GM19438 (cell line): ENCODE measurements at regions not wholly inside any gene's neighbourhood (a gene's known extent, or its start where the extent isn't known, plus 50 kb on each side); places are given as distances from the start of the nearest gene placed in this dataset.
"Not testable (repeated sequence)": the region's sequence is repeated elsewhere in the genome, so short reads cannot be mapped to it uniquely, and the experiment has no call there.

Source experiments
- ATAC-seq: cut with Tn5 transposase; IDR thresholded peaks from one replicate; pipeline ENCODE4 v1.9.1; 2021; ENCODE audit warnings: low read depth; ENCODE audit not compliant: unreplicated experiment

DNA sequence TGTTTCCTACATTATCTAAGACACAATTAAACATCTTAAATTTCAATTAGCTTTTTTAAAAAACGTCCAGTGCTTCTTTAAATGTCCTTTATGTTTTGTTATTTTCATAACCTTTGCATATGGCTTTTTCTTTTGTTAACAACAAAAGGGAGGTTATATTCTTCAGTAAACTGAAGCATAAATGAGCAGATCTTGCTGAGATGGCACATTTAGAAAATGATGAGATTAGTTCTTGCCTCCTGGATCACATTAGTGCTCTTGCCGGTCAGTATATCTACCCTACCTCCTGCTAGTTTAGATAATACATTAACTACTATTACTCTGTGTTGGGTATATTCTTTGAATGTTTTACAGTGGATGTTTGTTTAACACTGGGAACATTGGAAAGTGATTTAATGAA lies 126.1 kb downstream of the DISP1 start:
- no peak for ATAC-seq

DNA sequence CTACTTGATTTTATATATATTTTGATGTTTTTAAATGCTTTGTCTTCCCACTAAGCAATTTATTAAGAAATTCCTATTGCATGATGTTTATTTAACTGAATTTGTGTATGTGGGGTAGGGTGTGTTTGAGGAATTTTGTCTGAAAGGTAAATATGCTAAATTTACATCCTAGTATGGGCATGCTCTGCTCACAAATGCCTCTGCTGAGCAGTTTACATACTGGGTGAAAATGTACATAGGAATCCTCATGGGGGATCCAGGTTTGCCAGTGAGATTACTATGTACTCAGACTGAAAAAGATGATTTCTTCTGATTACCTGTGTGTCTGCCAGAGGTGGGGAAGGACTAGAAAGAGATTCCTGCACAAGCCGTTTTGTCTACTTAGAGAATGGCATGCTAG lies 126.6 kb downstream of the DISP1 start:
- no peak for ATAC-seq

DNA sequence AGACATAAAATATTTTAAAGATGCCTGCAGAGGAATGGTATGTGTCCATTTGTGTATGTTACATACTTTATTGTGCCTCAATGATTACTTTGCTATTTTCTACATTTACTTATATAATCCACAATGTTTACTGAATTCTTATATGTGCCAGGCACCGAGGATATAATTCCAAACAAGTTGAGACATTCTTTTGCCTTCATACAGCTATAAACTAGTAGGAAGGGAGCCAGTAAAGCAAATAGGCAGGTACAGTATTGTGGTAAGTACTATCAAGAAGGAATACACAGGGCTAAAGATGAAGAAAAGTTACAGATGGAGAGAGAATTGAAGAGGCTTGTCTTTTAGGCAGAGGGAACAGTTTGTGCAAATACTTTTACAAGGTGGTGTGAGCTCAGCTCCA lies 131.6 kb downstream of the DISP1 start:
- ATAC-seq, result no peak

- ATAC-seq, result no peak
Measured at GRCh38 chr1:222948079-222948478, 133.2 kb downstream of the DISP1 start.

DNA sequence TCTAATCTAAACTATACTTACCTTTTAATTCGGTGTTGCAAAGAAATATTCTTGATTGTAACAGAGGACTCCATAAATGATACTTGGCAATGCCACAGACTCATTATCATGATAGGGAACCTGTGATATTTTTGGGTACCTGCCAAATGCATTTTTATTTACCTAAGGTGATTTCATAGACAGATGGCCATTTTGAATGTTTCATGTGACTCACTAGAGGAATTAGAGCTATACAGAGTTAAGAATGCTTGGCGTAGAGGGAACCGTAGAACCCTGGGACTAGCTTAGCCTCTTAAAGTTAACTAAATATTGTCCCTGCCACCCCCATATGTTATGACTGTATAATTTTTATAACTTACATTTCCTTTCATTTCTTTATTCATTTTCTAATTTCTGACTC lies 136.1 kb downstream of the DISP1 start:
- no peak for ATAC-seq

DNA sequence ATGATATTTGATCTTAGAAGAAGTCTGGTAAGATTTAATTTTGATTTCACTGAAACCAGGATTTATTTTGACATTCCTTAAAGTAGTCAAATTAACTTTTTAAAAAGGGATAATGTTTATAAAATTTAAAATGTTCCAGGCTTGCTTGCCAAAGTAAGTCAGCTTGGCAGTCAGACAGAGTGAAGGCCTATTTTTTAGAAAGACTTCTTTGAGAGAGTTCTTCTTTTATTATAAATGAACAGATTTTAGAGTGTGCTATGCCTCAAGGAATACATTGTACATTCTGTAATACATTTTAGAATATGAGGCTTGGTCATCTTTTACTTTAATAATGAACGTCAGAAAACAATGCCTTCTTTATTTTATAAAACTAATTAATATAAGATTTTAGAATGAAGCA lies 138.7 kb downstream of the DISP1 start:
- ATAC-seq, result no peak

GRCh38 chr1:222955964-222956363 lies 141.1 kb downstream of the DISP1 start:
- ATAC-seq, result no peak

DNA sequence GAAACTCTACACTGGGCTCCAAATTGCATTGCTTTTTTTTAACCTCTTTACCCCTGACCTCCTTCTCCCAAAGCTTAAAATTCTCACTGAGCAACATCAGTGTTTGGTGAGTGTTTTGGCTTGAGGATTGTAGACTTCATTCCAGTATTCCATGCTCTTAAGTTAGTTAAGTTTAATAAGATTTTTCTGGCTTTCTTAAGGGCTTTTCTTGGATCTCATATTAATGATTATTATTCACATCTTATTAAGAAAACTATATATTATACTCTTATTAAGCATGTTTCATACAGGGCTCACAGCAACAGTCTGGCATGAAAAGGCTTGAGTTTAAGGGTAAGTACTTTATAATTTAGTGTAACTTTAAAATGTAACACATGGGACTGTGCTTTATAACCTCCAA lies 141.8 kb downstream of the DISP1 start:
- ATAC-seq, result no peak

DNA sequence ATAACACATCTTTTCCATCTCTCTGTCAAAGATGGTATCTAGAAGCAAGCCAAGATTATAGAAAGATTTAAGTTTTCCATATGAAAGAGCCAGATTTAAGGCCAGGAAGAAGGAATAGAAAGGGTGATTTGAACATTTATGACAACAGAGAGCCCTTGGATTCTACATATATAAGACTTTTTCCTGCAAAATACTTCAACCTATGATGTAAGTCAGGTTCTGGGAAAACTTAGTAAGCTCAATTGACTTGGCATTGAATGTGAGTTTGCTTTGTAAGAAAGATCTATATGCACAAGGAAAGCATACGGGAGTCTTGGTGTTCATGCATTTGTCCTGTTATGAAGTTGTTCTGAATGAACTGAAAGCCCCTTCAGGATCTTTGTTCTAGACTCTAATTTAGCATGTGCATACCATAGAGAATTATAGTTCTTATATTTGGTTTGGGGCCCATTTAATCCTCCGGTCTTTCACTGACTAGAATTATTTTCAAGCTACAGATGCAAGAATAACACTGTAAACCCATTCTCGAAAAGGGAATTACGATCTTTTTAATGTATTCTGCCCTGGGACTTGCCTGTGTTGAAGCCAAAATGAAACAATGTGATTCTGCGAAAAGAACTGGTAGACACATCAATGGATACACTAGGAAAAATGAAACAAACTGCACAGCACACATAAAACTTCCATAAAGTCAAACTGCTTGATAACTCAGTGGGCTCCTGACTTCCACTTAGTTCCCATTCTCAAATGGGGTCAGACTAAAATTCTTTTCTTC lies 152.8 kb downstream of the DISP1 start:
- no peak for ATAC-seq

DNA sequence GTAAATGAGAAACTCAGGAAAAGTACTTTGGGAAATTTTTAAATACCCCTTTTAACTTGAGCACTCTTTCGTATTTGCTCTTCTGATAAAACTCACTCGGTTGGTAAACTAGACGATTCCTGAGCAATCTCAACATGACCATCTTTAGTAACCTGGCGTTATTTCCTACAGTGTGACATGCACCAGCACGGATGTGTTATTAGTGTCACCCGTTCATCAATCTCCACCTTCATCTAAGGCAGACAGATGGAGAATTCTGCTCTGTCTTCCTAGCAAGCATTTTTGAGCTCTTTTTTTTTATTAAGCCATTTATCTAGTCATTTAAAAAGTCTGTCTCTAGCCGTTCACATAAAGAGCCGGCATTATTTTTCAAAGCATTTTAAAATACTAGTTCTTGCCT lies 155.2 kb downstream of the DISP1 start:
- no peak for ATAC-seq

DNA sequence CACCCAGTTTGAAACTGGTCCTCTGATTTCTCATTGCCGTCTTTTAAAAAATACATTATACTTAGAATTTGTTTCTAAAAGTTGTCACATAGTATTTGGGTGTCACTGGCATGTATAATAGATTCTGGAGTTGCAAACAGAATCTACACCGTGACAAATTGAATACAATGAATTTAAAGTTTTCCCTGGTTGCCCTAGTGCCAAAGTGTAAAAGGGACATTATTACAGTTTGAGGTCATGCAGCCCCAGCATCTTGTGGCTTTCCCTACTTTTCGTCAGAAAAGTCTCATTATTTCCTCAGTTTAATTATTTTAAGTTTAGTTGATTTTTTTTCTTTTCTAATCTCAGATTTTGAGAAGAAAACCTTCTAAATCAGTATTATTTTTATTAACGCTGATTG lies 155.9 kb downstream of the DISP1 start:
- ATAC-seq, result no peak

DNA sequence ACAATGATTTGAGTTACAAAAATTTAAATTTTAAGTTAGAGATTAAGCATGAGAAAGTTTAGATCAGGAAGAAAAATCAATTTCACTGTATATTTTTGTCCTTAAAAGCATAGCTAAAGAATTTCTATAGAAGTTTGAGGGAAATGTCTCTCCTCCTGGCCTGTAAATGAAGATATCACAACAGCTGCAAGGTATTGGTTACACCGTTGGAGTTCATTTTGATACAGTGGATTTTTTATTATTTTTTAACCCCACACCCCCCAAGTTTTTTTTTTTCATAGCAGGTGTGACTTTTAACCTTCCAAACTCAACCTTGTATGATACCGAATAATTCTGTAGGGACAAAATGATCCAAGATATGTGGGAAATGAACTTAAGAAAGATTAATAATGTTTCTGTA lies 156.3 kb downstream of the DISP1 start:
- ATAC-seq, result no peak

DNA sequence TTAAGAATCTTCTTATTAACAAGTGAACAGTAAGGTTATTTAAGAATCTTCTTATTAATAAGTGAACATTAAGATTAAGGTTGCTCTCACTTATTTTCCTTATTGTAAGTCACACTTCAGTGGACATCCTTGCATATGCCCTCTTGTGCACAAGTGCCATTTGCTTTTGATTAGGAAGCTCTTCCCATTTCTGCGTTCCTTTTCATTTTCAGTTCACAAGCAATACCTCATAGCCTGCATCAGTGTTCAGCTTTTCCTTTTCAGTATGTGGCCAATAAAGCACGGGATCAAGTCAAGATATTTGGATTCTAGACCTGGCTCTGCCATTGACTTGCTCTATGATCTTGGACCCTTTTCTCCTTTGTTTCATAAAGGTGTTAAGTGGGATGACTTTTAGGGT lies 158.7 kb downstream of the DISP1 start:
- ATAC-seq, result no peak

GRCh38 chr1:222974496-222974895 lies 159.7 kb downstream of the DISP1 start:
- ATAC-seq, result no peak

- ATAC-seq, result no peak
Measured at GRCh38 chr1:222975472-222976122, 160.8 kb downstream of the DISP1 start.

GRCh38 chr1:222976453-222976852 lies 161.6 kb downstream of the DISP1 start:
- ATAC-seq, result no peak

DNA sequence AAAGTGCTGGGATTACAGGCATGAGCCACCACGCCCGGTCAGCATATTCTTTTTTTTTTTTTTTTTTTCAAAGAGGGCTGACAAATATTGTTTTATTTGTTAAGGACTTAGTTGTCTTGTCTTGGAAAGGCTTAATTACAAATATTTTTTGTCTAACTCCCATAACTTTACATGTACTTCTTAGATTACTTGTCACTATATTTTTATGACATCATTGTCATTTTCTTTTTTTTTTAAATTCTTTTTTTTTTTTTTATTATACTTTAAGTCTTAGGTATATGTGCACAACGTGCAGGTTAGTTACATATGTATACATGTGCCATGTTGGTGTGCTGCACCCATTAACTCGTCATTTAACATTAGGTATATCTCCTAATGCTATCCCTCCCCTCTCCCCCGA lies 162.5 kb downstream of the DISP1 start:
- not testable (repeated sequence) for ATAC-seq

DNA sequence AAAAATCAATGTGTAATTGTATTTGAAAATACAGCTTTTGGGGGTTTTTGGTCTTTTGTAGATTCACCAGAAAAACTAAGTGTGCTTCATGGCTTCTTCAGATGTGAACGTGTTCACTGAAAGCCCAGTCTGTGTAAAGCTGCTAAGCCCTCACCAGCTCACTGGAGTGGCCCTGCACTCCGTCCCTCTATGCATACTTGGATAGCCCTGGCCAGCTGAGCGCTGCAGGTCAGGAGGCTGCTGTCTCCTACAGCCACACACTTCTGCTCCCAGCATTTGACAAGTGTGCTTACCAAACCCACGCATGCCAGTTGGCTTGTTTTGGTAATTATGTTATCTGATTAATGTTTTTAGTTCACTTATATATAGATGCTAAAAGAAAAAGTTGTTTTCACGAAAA lies 163.5 kb downstream of the TLR5 start:
- ATAC-seq, result no peak

- ATAC-seq, result no peak
Measured at GRCh38 chr1:222987674-222988076, 155.4 kb downstream of the TLR5 start.

- no peak for ATAC-seq
Measured at GRCh38 chr1:222989443-222989842, 153.6 kb downstream of the TLR5 start.

- no peak for ATAC-seq
Measured at GRCh38 chr1:222991177-222991576, 151.9 kb downstream of the TLR5 start.

DNA sequence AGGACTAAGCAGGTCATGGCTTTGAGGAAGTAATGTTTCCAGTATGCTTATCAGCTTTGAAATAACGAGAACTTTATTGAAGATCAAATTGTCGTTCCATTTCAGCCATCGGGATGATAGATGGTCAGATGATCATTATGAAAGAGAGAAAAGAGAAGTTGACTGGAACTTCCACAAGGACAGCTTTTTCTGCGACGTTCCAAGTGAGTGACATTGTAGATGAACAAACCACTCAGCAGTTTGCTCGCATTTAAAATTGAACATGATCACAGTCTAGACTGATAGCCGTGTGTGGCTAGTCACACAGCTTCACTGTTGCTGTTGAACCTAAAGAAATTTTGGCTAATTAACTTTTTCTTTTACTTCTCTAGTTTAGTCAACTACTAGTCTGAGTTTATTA lies 151.1 kb downstream of the TLR5 start:
- no peak for ATAC-seq
